Activated T-helper 17 cell treated with anti-CD3 and anti-CD28 coated beads, Interleukin-2, amount 50 U/mL, for 72 hours (primary cell): ENCODE measurements at regions not wholly inside any gene's neighbourhood (a gene's known extent, or its start where the extent isn't known, plus 50 kb on each side); places are given as distances from the start of the nearest gene placed in this dataset.
"Not testable (repeated sequence)": the region's sequence is repeated elsewhere in the genome, so short reads cannot be mapped to it uniquely, and the experiment has no call there.

ENCODE experiments used
- ATAC-seq: fragments of 150-1000 bp; cut with Tn5 transposase; replicated peaks from 2 replicates; pipeline ENCODE4 v1.10.0; 2021; ENCODE audit warnings: mild to moderate bottlenecking, moderate library complexity
- H3K27ac Mint-ChIP-seq: one replicate; pipeline ENCODE4 v1.8.0; 2022; ENCODE audit warnings: mixed read lengths
- H3K27me3 Mint-ChIP-seq: one replicate; pipeline ENCODE4 v1.8.0; 2022; ENCODE audit warnings: mixed read lengths
- H3K36me3 Mint-ChIP-seq: one replicate; pipeline ENCODE4 v1.8.0; 2022; ENCODE audit warnings: low read depth, mild to moderate bottlenecking, mixed read lengths
- H3K4me1 Mint-ChIP-seq: one replicate; pipeline ENCODE4 v1.8.0; 2022; ENCODE audit warnings: mixed read lengths
- H3K4me3 Mint-ChIP-seq: one replicate; pipeline ENCODE4 v1.8.0; 2022; ENCODE audit warnings: mild to moderate bottlenecking, mixed read lengths
- H3K9me3 Mint-ChIP-seq: one replicate; pipeline ENCODE4 v1.8.0; 2022; ENCODE audit warnings: mixed read lengths

DNA sequence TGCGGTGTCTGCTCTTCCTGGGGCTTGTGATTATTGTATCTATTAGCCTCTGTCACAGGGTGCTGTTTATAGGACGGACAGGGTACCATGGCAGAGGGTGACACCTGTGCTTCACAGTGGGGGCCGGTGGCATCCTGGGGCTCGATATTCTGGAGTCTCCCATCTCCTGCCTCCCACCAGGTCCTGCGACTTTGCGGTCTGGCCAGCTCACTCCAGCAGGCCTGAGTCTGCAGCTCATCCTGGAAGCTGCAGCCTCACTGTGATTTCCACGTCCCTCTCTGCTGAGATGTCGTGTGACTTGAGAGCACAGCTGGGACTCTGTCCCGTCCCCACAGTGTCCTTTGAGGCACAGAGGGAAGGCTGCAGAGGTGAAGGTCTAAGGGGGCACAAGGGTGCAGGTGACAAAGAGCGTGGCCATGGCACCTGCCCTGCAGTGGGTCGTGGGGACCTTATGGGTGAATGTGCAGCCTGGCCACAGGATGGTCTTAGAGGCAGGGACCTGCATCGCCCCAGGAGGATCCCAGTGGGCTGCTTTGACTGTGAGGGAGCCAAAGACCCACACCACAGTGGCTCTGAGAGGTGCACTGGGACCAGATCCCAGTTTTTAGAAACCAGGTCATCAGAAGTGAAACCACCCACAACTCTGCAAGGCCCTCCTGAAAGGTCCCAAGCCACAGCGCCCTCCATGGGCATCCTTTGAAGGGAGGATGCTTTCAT, 172.8 kb downstream of the KLF13 start:
- H3K4me3 Mint-ChIP-seq = no peak overlapping the region

DNA sequence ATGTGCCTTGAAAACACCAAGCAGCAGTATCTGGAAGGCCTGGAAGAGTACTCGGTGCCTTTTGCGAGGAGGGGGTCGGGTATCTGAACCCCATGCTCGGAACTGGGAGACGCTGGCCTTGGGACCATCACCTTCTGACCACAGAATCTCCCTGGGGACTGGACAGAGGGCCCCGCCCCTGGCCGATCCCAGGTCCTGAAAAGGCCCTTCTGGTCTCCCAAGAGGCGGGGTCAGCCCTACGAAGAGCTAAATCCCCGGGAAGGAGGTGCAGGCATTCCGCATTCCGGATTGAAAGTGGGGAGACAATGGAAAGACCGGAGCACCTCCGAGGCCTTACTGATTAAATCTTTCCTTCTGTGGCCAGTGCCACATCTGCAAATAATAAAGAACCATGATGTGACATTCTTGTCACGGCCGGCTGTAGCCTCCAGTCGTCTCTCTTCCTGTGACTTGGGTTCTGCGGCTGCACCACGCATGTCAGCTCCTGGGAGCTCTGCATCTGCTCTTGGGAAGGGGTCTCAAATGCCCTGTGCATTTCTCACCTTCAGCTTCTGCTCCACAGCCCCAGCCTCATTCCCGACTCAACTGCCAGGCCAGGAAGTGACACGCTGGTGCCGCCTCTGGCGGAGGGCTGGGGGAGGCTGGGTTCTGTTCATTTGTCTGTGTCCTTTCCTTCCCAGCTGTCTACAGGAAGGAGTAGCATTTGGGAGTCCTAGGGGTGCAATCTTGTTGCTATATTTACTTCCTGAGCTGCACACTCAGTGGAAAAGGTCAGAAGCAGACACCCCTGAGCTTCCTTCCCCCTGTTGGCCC, 173.5 kb downstream of the KLF13 start:
- Mint-ChIP-seq H3K27me3 (no peaks in the 10 kb centered on the region), H3K4me3 (no peak overlapping the region)

More for the DNA sequence above, 172.8 kb downstream of the KLF13 start:
- ATAC-seq = no peak
- no peaks in the 10 kb centered on the region for H3K4me1 Mint-ChIP-seq
- no peaks in the 10 kb centered on the region for H3K9me3 Mint-ChIP-seq
- no peaks in the 10 kb centered on the region for H3K36me3 Mint-ChIP-seq
- H3K27me3 Mint-ChIP-seq = no peaks in the 10 kb centered on the region
- no peak overlapping the region for H3K27ac Mint-ChIP-seq

DNA sequence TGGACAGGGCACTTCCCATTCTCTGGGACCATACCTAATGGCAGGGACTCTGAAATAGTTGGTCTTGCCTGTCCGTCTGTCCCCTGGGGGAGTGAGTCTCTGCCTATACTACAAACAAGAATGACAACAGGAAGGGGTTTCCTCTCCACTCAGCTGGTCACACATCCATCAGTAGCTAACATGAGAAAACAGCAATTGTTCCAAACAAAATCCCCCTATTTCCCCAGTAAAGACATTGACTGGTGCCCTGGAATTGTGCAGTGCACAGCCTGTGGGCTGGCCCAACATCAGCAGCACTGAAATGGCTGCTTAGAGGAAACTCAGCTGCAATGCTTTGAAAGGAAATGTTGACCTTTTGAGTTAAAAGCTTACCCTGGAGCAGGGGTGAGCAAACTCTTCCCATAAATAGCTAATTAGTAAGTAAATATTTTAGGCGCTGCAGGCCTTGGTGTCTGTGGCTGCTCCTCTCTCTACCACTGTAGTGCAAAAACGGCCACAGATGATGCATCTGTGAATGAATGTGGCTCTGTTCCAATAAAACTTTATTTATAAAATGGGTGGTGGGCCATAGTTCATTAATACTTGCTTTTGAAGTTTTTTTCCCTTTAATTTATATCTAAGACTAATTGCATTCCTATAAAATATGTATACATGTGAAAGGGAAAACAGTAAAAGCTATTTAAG, 174.3 kb downstream of the KLF13 start:
- no peaks in the 10 kb centered on the region for H3K36me3 Mint-ChIP-seq

More for the DNA sequence above, 173.5 kb downstream of the KLF13 start:
- no peaks in the 10 kb centered on the region for H3K9me3 Mint-ChIP-seq
- ATAC-seq = no peak
- H3K4me1 Mint-ChIP-seq = no peaks in the 10 kb centered on the region
- H3K27ac Mint-ChIP-seq = no peak overlapping the region
- no peaks in the 10 kb centered on the region for H3K36me3 Mint-ChIP-seq

GRCh38 chr15:31501536-31502157, 175.0 kb downstream of the KLF13 start:
- no peak overlapping the region for H3K27ac Mint-ChIP-seq
- no peaks in the 10 kb centered on the region for H3K4me1 Mint-ChIP-seq
- ATAC-seq = no peak
- H3K36me3 Mint-ChIP-seq = no peaks in the 10 kb centered on the region
- no peaks in the 10 kb centered on the region for H3K9me3 Mint-ChIP-seq
- H3K27me3 Mint-ChIP-seq = no peaks in the 10 kb centered on the region
- no peak overlapping the region for H3K4me3 Mint-ChIP-seq

More for the DNA sequence above, 174.3 kb downstream of the KLF13 start:
- H3K4me3 Mint-ChIP-seq = no peak overlapping the region
- ATAC-seq = no peak
- no peak overlapping the region for H3K27ac Mint-ChIP-seq
- no peaks in the 10 kb centered on the region for H3K9me3 Mint-ChIP-seq
- H3K27me3 Mint-ChIP-seq = no peaks in the 10 kb centered on the region
- H3K4me1 Mint-ChIP-seq = no peaks in the 10 kb centered on the region

- Mint-ChIP-seq H3K36me3 (no peaks in the 10 kb centered on the region), H3K27ac (no peak overlapping the region), H3K4me1 (no peaks in the 10 kb centered on the region), H3K9me3 (no peaks in the 10 kb centered on the region), H3K4me3 (no peak overlapping the region), H3K27me3 (no peaks in the 10 kb centered on the region)
- no peak for ATAC-seq
These were observed 176.1 kb downstream of the KLF13 start for GRCh38 chr15:31502541-31503229.

DNA sequence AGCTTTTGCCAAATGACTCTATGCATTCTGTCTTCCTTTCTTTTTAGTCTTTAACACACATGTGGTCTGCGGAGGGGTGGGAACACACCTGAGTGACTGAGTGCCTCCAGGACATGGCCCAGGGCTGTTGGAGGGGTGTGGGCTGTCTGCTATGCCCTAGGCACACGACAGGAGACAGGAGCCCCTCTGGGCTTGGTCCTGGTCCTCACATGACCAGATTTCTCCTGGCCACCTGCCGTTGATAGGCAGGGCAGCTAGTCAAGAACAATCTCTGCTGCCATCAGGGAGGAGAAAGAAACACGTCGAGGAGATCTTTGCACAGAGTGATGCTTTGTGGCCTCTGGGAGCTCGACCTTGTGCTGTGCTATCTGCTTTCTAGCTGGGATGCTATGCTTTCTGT, 176.6 kb downstream of the KLF13 start:
- Mint-ChIP-seq H3K4me3 (no peak overlapping the region), H3K27me3 (no peaks in the 10 kb centered on the region), H3K27ac (no peak overlapping the region), H3K9me3 (no peaks in the 10 kb centered on the region), H3K4me1 (no peaks in the 10 kb centered on the region), H3K36me3 (no peaks in the 10 kb centered on the region)
- ATAC-seq = no peak

DNA sequence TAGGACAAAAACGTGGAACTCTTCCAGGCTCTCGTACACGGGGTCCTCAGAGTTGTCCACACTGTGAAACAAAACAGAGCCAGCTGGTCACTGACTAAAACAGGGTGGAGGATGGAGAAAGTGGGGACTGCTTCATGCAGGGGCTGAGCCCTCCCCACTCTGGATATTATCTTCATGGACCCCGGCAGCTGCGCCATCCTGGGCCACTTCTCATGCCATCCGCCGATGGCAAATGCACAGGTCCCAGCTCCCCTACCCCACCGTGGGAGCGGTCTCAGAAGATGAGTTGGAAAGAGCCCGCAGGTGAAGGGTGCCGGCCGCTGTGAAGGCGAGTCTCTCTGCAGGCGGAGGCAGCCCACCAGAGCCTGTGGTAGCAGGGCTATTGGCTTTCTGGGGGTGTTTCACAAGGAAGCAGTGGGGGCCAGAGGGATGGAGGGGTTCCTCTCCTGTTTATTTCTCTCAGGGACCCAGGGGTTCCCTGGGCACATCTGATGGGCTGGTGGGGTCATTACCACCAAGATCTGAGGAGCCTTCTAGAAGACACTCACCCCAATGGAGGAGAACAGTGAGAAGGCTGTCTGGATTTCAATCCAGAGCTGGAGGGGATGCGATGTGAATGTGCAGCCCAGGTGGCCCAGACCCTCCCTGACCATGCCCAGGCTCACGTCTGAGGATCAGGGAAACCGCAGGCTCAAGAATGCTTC, 177.3 kb downstream of the KLF13 start:
- no peaks in the 10 kb centered on the region for H3K9me3 Mint-ChIP-seq
- no peak overlapping the region for H3K27ac Mint-ChIP-seq
- H3K4me3 Mint-ChIP-seq = no peak overlapping the region
- no peaks in the 10 kb centered on the region for H3K36me3 Mint-ChIP-seq
- H3K27me3 Mint-ChIP-seq = no peaks in the 10 kb centered on the region
- no peak for ATAC-seq
- H3K4me1 Mint-ChIP-seq = no peaks in the 10 kb centered on the region

GRCh38 chr15:31504462-31504839, 177.8 kb downstream of the KLF13 start:
- Mint-ChIP-seq H3K9me3 (no peaks in the 10 kb centered on the region), H3K36me3 (no peaks in the 10 kb centered on the region), H3K27ac (no peak overlapping the region), H3K27me3 (no peaks in the 10 kb centered on the region), H3K4me3 (no peak overlapping the region), H3K4me1 (no peaks in the 10 kb centered on the region)
- no peak for ATAC-seq

DNA sequence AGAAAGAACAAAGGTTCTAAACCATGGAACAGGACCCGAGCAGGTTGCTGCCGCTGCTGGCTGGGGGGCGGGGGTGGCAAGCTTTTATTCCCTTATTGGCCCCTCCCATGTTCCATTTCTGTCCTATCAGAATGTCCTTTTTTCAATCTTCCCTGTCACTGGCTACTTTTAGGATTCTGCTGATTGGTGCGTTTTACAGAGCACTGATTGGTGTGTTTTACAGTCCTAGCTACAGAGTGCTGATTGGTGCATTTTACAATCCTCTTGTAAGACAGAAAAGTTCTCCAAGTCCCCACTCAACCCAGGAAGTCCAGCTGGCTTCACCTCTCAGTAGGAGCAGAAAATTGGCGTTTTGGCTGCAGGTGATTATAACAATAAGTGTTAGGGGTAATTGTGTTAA, 180.9 kb downstream of the KLF13 start:
- H3K36me3 Mint-ChIP-seq, H3K27me3 Mint-ChIP-seq, ATAC-seq, H3K4me3 Mint-ChIP-seq, H3K4me1 Mint-ChIP-seq, H3K27ac Mint-ChIP-seq, H3K9me3 Mint-ChIP-seq: not testable (repeated sequence)

DNA sequence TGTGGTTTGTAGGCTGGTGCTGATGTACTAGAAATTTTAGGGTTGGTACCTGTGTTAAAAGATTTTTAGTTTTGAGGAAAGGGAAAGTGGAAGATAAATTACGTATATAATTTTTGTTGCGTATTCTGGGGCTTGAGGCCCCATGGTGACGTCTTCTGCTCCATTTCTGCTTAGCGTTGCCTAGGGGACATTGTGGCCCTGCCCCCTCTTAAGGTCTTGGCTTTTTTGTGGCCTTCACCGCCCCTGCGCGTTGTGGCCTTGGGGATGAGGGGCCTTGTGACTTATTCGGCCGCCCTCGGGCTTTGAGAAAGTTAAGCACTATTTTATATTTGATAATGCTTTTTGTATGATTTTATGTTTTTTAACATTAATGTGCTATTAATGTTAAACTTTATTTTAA, 182.0 kb downstream of the KLF13 start:
- no peaks in the 10 kb centered on the region for H3K36me3 Mint-ChIP-seq
- no peak overlapping the region for H3K27ac Mint-ChIP-seq
- H3K9me3 Mint-ChIP-seq = no peaks in the 10 kb centered on the region
- no peak overlapping the region for H3K4me3 Mint-ChIP-seq
- no peaks in the 10 kb centered on the region for H3K27me3 Mint-ChIP-seq
- peaks cover 9% of the 10 kb centered on the region for H3K4me1 Mint-ChIP-seq
- no peak for ATAC-seq

GRCh38 chr15:31510057-31510456, 183.4 kb downstream of the KLF13 start:
- Mint-ChIP-seq H3K9me3 (no peaks in the 10 kb centered on the region), H3K27ac (no peak overlapping the region), H3K27me3 (peaks cover 4% of the 10 kb centered on the region), H3K4me3 (no peak overlapping the region), H3K4me1 (peaks cover 15% of the 10 kb centered on the region), H3K36me3 (no peaks in the 10 kb centered on the region)
- ATAC-seq = no peak

GRCh38 chr15:31511707-31512310, 185.2 kb downstream of the KLF13 start:
- Mint-ChIP-seq H3K9me3 (no peaks in the 10 kb centered on the region), H3K4me3 (peak overlapping the region; percentile 49), H3K27ac (peak overlapping the region; percentile 23), H3K27me3 (peaks cover 4% of the 10 kb centered on the region), H3K36me3 (no peaks in the 10 kb centered on the region), H3K4me1 (peaks cover 20% of the 10 kb centered on the region)
- ATAC-seq = peak; percentile 71

DNA sequence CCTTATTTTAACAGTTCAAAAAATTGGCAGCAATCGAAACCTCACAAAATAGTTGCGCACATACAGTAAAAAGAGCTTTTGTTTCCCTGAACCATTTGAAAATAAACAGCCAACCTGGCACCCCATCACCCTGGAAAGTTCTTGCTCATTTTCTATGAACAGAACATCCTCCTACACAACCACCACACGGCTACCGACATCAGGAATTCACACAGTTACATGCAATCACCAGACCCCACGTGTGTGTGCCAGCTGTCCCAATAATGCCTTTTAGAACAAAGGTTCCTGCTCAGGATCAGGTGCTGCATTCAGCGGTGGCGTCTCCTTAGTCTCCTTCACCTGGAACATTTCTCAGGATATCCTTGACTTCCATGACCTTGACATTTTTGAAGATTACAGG, 186.5 kb downstream of the KLF13 start:
- ATAC-seq = no peak
- Mint-ChIP-seq H3K4me3 (no peak overlapping the region), H3K36me3 (no peaks in the 10 kb centered on the region), H3K27me3 (peaks cover 4% of the 10 kb centered on the region), H3K27ac (no peak overlapping the region), H3K9me3 (no peaks in the 10 kb centered on the region), H3K4me1 (peaks cover 20% of the 10 kb centered on the region)
